ENCODE measurements at regions not wholly inside any gene's neighbourhood (a gene's known extent, or its start where the extent isn't known, plus 50 kb on each side); places are given as distances from the start of the nearest gene placed in this dataset.
A peak's percentile ranks its signal among the peaks of the same experiment; 100 is the strongest.
"Not testable (repeated sequence)": the region's sequence is repeated elsewhere in the genome, so short reads cannot be mapped to it uniquely, and the experiment has no call there.

DNA sequence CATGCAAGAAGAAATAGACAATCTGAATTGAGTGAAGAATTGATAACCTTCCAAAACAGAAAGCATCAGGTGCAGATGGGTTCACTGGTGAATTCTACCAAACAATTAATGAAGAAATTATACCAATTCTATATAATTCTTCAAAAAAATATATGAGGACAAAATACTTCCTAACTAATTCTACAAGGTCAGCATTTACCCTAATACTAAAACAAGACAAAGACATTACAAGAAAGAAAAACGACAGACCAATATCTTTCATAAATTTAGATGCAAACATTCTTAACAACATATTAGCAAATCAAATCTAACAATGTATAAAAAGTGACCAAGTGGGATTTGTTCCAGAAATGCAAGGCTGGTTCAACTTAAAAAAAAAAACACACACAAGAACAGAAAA, 183.9 kb downstream of the BARX1 start:
- in situ Hi-C loops (cut with MboI; ENCODE audit: low pct_unique_long_range_greater_than_20kb in 2 of 9, low sequenced_read_pairs in 9 of 9, unreplicated experiment in 9 of 9) = no loop called here
- Histone ChIP-seq H3K27ac (no peak overlapping the region), H3K4me3 (no peak overlapping the region), H3K4me1 (replicated peaks in 1 of 2) (no peaks in the 10 kb centered on the region)
- ATAC-seq (replicated peaks in 6 of 8) = no peak
- 0 to 80% (median 26%) methylated on average over 1 of the region's 1 CpG; no CpG with 5 or more reads in 2 of the 10 experiments for WGBS, 10 experiments

DNA sequence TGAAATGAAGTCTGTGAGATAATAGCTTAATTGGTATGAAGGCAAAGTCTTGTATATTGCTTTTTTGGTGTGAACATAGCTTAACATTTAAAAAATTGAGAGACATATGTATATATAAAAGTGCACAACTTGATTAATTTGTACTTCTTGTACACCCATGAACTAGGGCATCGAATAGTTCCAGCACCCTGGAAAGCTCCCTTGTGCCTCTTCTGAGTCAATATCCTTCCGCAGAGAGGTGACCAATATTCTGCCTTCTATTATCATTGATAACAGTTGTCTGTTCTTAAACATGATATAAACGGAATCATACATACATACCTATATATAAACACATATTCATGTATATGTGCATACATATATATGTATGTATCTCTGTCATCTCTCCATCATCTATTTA, 185.4 kb downstream of the PHF2 start:
- H3K27ac ChIP-seq = no peak overlapping the region
- in situ Hi-C loops (cut with MboI; ENCODE audit: low pct_unique_long_range_greater_than_20kb in 2 of 9, low sequenced_read_pairs in 9 of 9, unreplicated experiment in 9 of 9) = no loop called here
- ATAC-seq (replicated peaks in 6 of 8) = no peak
- no peak overlapping the region for H3K4me3 ChIP-seq
- 0 to 90% (median 68%) methylated on average over 2 to 3 of the region's 3 CpGs; no CpG with 5 or more reads in 3 of the 10 experiments for WGBS, 10 experiments
- no peaks in the 10 kb centered on the region for H3K4me1 ChIP-seq (replicated peaks in 1 of 2)

DNA sequence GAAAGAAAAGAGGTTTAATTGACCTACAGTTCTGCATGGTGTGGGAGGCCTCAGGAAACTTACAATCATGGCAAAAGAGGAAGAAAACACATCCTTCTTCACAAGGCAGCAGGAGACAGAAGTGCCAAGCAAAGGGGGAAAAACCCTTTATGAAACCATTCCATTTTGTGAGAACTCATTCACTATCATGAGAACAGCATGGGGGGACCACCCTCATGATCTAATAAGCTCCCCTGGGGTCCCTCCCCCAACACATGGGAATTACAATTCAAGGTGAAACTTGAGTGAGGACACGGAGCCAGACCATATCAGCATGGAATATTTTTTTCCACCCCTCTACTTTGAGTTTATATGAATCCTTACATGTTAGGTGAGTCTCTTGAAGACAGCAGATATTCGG, 173.7 kb downstream of the PHF2 start:
- ATAC-seq (replicated peaks in 6 of 8) = no peak
- Histone ChIP-seq H3K4me3 (no peak overlapping the region), H3K27ac (no peak overlapping the region), H3K4me1 (replicated peaks in 1 of 2) (no peaks in the 10 kb centered on the region)
- 0 to 71% (median 19%) methylated on average over 1 to 2 of the region's 2 CpGs; no CpG with 5 or more reads in 3 of the 10 experiments for WGBS, 10 experiments
- in situ Hi-C loops (cut with MboI; ENCODE audit: low pct_unique_long_range_greater_than_20kb in 2 of 9, low sequenced_read_pairs in 9 of 9, unreplicated experiment in 9 of 9) = no loop called here

GRCh38 chr9:93748827-93749226, 172.4 kb downstream of the PHF2 start:
- WGBS, 10 experiments = 20 to 100% (median 60%) methylated on average over 1 of the region's 1 CpG; no CpG with 5 or more reads in 7 of the 10 experiments
- H3K27ac ChIP-seq; H3K4me3 ChIP-seq; H3K4me1 ChIP-seq (replicated peaks in 1 of 2); in situ Hi-C loops (cut with MboI; ENCODE audit: low pct_unique_long_range_greater_than_20kb in 2 of 9, low sequenced_read_pairs in 9 of 9, unreplicated experiment in 9 of 9); ATAC-seq (replicated peaks in 6 of 8): not testable (repeated sequence)

DNA sequence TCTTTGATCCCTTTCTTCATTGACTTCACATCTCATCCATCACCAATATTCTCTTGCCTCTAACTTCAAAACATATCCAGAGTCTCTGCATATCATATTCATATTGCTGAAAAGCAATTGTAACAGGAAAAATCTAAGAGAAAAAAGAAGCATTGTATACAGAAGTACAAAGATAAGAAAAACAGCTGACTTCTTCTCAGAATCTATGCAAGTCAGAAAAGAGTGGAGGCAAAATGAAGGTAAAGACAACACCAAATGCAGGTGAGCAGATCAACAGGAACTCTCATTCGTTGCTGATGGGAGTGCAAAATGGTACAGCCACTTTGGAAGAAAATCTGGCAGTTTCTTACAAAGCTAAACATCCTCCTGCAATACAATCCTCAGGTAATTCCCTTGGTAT, 155.6 kb downstream of the PHF2 start:
- Histone ChIP-seq H3K27ac (no peak overlapping the region), H3K4me3 (no peak overlapping the region), H3K4me1 (replicated peaks in 1 of 2) (no peaks in the 10 kb centered on the region)
- ATAC-seq (replicated peaks in 6 of 8) = no peak
- 0 to 23% (median 0%) methylated on average over 1 of the region's 1 CpG; no CpG with 5 or more reads in 2 of the 10 experiments for WGBS, 10 experiments
- in situ Hi-C loops (cut with MboI; ENCODE audit: low pct_unique_long_range_greater_than_20kb in 2 of 9, low sequenced_read_pairs in 9 of 9, unreplicated experiment in 9 of 9) = no loop called here

- 0 to 100% (median 17%) methylated on average over 1 to 7 of the region's 8 CpGs; no CpG with 5 or more reads in 1 of the 10 experiments for WGBS, 10 experiments
- H3K27ac ChIP-seq = no peak overlapping the region
- in situ Hi-C loops (cut with MboI; ENCODE audit: low pct_unique_long_range_greater_than_20kb in 2 of 9, low sequenced_read_pairs in 9 of 9, unreplicated experiment in 9 of 9) = no loop called here
- H3K4me1 ChIP-seq (replicated peaks in 1 of 2) = no peaks in the 10 kb centered on the region
- ATAC-seq (replicated peaks in 6 of 8) = no peak
- H3K4me3 ChIP-seq = no peak overlapping the region
Observed at GRCh38 chr9:93730648-93731047, 154.3 kb downstream of the PHF2 start.

DNA sequence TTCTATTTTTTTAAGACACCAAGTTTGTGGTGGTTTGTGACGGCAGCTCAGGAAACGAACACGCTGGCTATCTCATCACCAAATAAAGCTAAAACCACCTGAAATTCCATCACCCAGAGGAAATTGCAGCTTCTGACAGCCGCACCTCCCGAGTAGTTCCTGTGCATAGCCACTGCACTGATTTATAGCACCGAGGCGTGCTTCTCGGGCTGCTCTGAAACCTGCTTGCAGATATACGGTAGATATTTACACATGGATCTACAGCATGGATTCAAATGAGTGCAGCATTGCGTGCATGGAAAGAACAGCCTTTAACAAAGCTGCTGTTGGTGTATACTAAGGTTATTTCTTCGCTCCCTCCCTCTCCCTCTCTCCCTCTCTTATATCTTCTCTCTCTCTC, 153.8 kb downstream of the PHF2 start:
- WGBS, 10 experiments = 0 to 86% (median 76%) methylated on average over 1 to 10 of the region's 11 CpGs; no CpG with 5 or more reads in 1 of the 10 experiments
- Histone ChIP-seq H3K4me3 (no peak overlapping the region), H3K27ac (no peak overlapping the region), H3K4me1 (replicated peaks in 1 of 2) (no peaks in the 10 kb centered on the region)
- ATAC-seq (replicated peaks in 6 of 8) = peak in 2 of 8 experiments; percentile 29 to 50
- in situ Hi-C loops (cut with MboI; ENCODE audit: low pct_unique_long_range_greater_than_20kb in 2 of 9, low sequenced_read_pairs in 9 of 9, unreplicated experiment in 9 of 9) = no loop called here

Data from motor neuron (in vitro differentiated cells).